Vagina (tissue), 2 donors: ENCODE measurements at regions not wholly inside any gene's neighbourhood (a gene's known extent, or its start where the extent isn't known, plus 50 kb on each side); places are given as distances from the start of the nearest gene placed in this dataset.

Source experiments
- DNase-seq, 2 donors: peaks; one replicate each; pipeline ENCODE4 v3.0.0-alpha.2; 2017; ENCODE audit errors: extremely low spot score in 2 of 2
- H3K27ac ChIP-seq: fragments of 200-600 bp; sonication (generic); one replicate; pipeline ENCODE4 v1.5.1; 2019
- H3K27me3 ChIP-seq: fragments of 200-600 bp; sonication (generic); one replicate; pipeline ENCODE4 v1.5.1; 2019
- H3K36me3 ChIP-seq, 2 donors: fragments of 200-600 bp; sonication (generic); one replicate each; pipeline ENCODE4 v1.5.1; 2017 to 2019
- H3K4me1 ChIP-seq: fragments of 200-600 bp; sonication (generic); one replicate; pipeline ENCODE4 v1.5.1; 2019
- H3K4me3 ChIP-seq, 2 donors: fragments of 200-600 bp; sonication (generic); 1 replicate in 1 of 2; 2 replicates in 1 of 2; pipeline ENCODE4 v1.5.1; 2016 to 2019
- H3K9me3 ChIP-seq: fragments of 200-600 bp; sonication (generic); one replicate; pipeline ENCODE4 v1.5.1; 2019
- CTCF ChIP-seq, 3 experiments: fragments of 450-650 bp in 2 of 3; fragments of 200-600 bp in 1 of 3; sonication (generic) in 1 of 3; IDR thresholded peaks; one replicate each; pipeline ENCODE4 v1.5.1; 2017 to 2019; ENCODE audit warnings: antibody characterized with exemption in 3 of 3, mild to moderate bottlenecking in 2 of 3, moderate library complexity in 2 of 3
- POLR2A ChIP-seq, 2 donors: fragments of 450-650 bp; IDR thresholded peaks; one replicate each; pipeline ENCODE4 v1.6.1; 2017; ENCODE audit warnings: antibody characterized with exemption in 2 of 2, mild to moderate bottlenecking in 2 of 2, moderate library complexity in 2 of 2
- POLR2AphosphoS5 ChIP-seq, 2 donors: sonication (generic); formaldehyde crosslinking; IDR thresholded peaks; one replicate each; pipeline ENCODE4 v1.9.0; 2017; ENCODE audit warnings: antibody characterized with exemption in 2 of 2, mild to moderate bottlenecking in 2 of 2, low read depth in 1 of 2; ENCODE audit not compliant: insufficient read depth in 1 of 2
- intact Hi-C: fragments of 100-400 bp; cut with DNase I; formaldehyde crosslinking; loops from one replicate; pipeline ENCODE4 v1.15.1; 2023

- H3K4me3 ChIP-seq: no peak overlapping the region
- no peak for TF ChIP-seq POLR2A (IDR thresholded peaks at IDR 0.05)
- no peak for TF ChIP-seq POLR2AphosphoS5 (IDR thresholded peaks at IDR 0.05; ENCODE audit: insufficient read depth in 1 of 2, low read depth in 1 of 2)
- TF ChIP-seq CTCF (IDR thresholded peaks at IDR 0.05): no peak
- peaks cover 25% of the 10 kb centered on the region for H3K4me1 ChIP-seq
- peaks cover 0 to 46% of the 10 kb centered on the region in 2 donors for H3K36me3 ChIP-seq
- no peaks in the 10 kb centered on the region for H3K27me3 ChIP-seq
- intact Hi-C loops: no loop called here
- H3K27ac ChIP-seq: no peak overlapping the region
- DNase-seq: no peak
- H3K9me3 ChIP-seq: no peaks in the 10 kb centered on the region
Measured at GRCh38 chr12:124478416-124478815, 89.0 kb downstream of the NCOR2 start.

- Histone ChIP-seq H3K4me3 (no peak overlapping the region), H3K36me3 (peaks cover 0 to 46% of the 10 kb centered on the region in 2 donors), H3K27ac (no peak overlapping the region), H3K4me1 (peaks cover 25% of the 10 kb centered on the region), H3K27me3 (no peaks in the 10 kb centered on the region), H3K9me3 (no peaks in the 10 kb centered on the region)
- intact Hi-C loops: no loop called here
- no peak for DNase-seq
- TF ChIP-seq POLR2A (IDR thresholded peaks at IDR 0.05) (no peak), POLR2AphosphoS5 (IDR thresholded peaks at IDR 0.05; ENCODE audit: insufficient read depth in 1 of 2, low read depth in 1 of 2) (no peak), CTCF (IDR thresholded peaks at IDR 0.05) (no peak)
Measured at GRCh38 chr12:124477107-124477915, 90.1 kb downstream of the NCOR2 start.

- Histone ChIP-seq H3K9me3 (no peaks in the 10 kb centered on the region), H3K27me3 (no peaks in the 10 kb centered on the region), H3K27ac (no peak overlapping the region), H3K4me3 (no peak overlapping the region), H3K4me1 (peaks cover 14% of the 10 kb centered on the region), H3K36me3 (peaks cover 0 to 49% of the 10 kb centered on the region in 2 donors)
- TF ChIP-seq CTCF (IDR thresholded peaks at IDR 0.05) (no peak), POLR2AphosphoS5 (IDR thresholded peaks at IDR 0.05; ENCODE audit: insufficient read depth in 1 of 2, low read depth in 1 of 2) (no peak), POLR2A (IDR thresholded peaks at IDR 0.05) (no peak)
- intact Hi-C loops: no loop called here
- DNase-seq: no peak
Measured at GRCh38 chr12:124476011-124476400, 91.4 kb downstream of the NCOR2 start.

- H3K4me1 ChIP-seq: peaks cover 9% of the 10 kb centered on the region
Measured at GRCh38 chr12:124475295-124476010, 92.0 kb downstream of the NCOR2 start.

More at GRCh38 chr12:124475295-124476010, 92.0 kb downstream of the NCOR2 start:
- TF ChIP-seq CTCF (IDR thresholded peaks at IDR 0.05) (no peak), POLR2A (IDR thresholded peaks at IDR 0.05) (no peak), POLR2AphosphoS5 (IDR thresholded peaks at IDR 0.05; ENCODE audit: insufficient read depth in 1 of 2, low read depth in 1 of 2) (no peak)
- intact Hi-C loops: no loop called here
- Histone ChIP-seq H3K4me3 (no peak overlapping the region), H3K27me3 (no peaks in the 10 kb centered on the region), H3K27ac (no peak overlapping the region), H3K9me3 (no peaks in the 10 kb centered on the region), H3K36me3 (peaks cover 0 to 55% of the 10 kb centered on the region in 2 donors)
- DNase-seq: no peak
